Panc1 (cell line): ENCODE measurements at regions not wholly inside any gene's neighbourhood (a gene's known extent, or its start where the extent isn't known, plus 50 kb on each side); places are given as distances from the start of the nearest gene placed in this dataset.

ENCODE experiments used
- ATAC-seq: fragments of 200-7000 bp; cut with Tn5 transposase; 2 replicates; pipeline ENCODE4 v1.9.1; 2020; ENCODE audit warnings: mild to moderate bottlenecking, moderate library complexity
- BruUV-seq: library from RNA; stranded (reverse); fragments of 400-500 nt; replicated peaks from 2 replicates; lab custom pipeline; 2021; lab: Mats Ljungman, UMichigan
- CTCF ChIA-PET: fragments of 300-600 bp; sonication (Branson Sonifier 250); formaldehyde crosslinking; loops from one replicate; lab custom pipeline; 2022; ENCODE audit warnings: antibody characterized with exemption; lab: Charles Lee
- POLR2A ChIA-PET: fragments of 300-600 bp; sonication (Branson Sonifier 250); formaldehyde crosslinking; loops from one replicate; lab custom pipeline; 2022; ENCODE audit warnings: antibody characterized with exemption; lab: Charles Lee
- DNase-seq: peaks from one replicate; pipeline ENCODE4 v3.0.0-alpha.2; 2010; ENCODE audit warnings: low read depth, low spot score
- H3K27ac ChIP-seq: 2 replicates; pipeline ENCODE4 v1.5.1; 2011; ENCODE audit warnings: mild to moderate bottlenecking, low read length, inconsistent platforms
- H3K27me3 ChIP-seq: fragments of 200-500 bp; sonication (Bioruptor generic); 2 replicates; pipeline ENCODE4 v1.6.0; 2014; ENCODE audit warnings: low read length, inconsistent platforms; ENCODE audit not compliant: control insufficient read depth, insufficient read depth
- H3K36me3 ChIP-seq: fragments of 200-500 bp; sonication (Bioruptor generic); 2 replicates; pipeline ENCODE4 v1.5.1; 2014; ENCODE audit warnings: inconsistent platforms, mild to moderate bottlenecking, low read length, moderate library complexity; ENCODE audit not compliant: control insufficient read depth, insufficient read depth
- H3K4me1 ChIP-seq: 2 replicates; pipeline ENCODE4 v1.5.1; 2011; ENCODE audit warnings: inconsistent platforms, mild to moderate bottlenecking, low read length, moderate library complexity; ENCODE audit not compliant: control insufficient read depth, insufficient read depth
- H3K4me3 ChIP-seq, 2 experiments: 2 replicates each; pipeline ENCODE4 v1.5.1; 2011 to 2012; ENCODE audit warnings: low read depth in 2 of 2, low read length in 2 of 2, mild to moderate bottlenecking in 2 of 2, inconsistent platforms in 1 of 2, moderate library complexity in 1 of 2
- H3K9me3 ChIP-seq: fragments of 200-500 bp; sonication (Bioruptor generic); 2 replicates; pipeline ENCODE4 v1.5.1; 2014; ENCODE audit warnings: low read depth, mild to moderate bottlenecking, inconsistent platforms, low read length, moderate library complexity; ENCODE audit not compliant: control insufficient read depth, insufficient read depth
- POLR2AphosphoS5 ChIP-seq: IDR thresholded peaks from 2 replicates; pipeline ENCODE4 v1.6.1; 2012; ENCODE audit warnings: mild to moderate bottlenecking, low read depth, low read length, moderate library complexity
- SIN3A ChIP-seq: IDR thresholded peaks from 2 replicates; pipeline ENCODE4 v1.6.1; 2012; ENCODE audit warnings: low read depth, mild to moderate bottlenecking, low read length, moderate library complexity, borderline replicate concordance; ENCODE audit not compliant: insufficient read depth
- TCF7L2 ChIP-seq: IDR thresholded peaks from 2 replicates; pipeline ENCODE4 v1.6.1; 2011; ENCODE audit warnings: mild to moderate bottlenecking, low read depth, low read length, inconsistent platforms
- in situ Hi-C: cut with HindIII; loops from 2 replicates; pipeline ENCODE4 v1.10.0; 2016; ENCODE audit warnings: low sequenced_read_pairs, low pct_unique_long_range_greater_than_20kb
- intact Hi-C: fragments of 100-400 bp; cut with micrococcal nuclease; formaldehyde crosslinking; loops from one replicate; pipeline ENCODE4 v1.10.0; 2022; ENCODE audit not compliant: unreplicated experiment
- TF ChIP-seq, protein P1 (sequence below): fragments of 450-650 bp; IDR thresholded peaks from 2 replicates; pipeline ENCODE4 v1.5.1; 2017; ENCODE audit warnings: mild to moderate bottlenecking
- TF ChIP-seq, protein P2 (sequence below), 2 experiments: IDR thresholded peaks; 2 replicates each; pipeline ENCODE4 v1.6.1; 2011 to 2012; ENCODE audit warnings: low read depth in 2 of 2, control low read depth in 1 of 2, low read length in 1 of 2, mild to moderate bottlenecking in 1 of 2, moderate library complexity in 1 of 2; ENCODE audit not compliant: insufficient read depth in 1 of 2

DNA sequence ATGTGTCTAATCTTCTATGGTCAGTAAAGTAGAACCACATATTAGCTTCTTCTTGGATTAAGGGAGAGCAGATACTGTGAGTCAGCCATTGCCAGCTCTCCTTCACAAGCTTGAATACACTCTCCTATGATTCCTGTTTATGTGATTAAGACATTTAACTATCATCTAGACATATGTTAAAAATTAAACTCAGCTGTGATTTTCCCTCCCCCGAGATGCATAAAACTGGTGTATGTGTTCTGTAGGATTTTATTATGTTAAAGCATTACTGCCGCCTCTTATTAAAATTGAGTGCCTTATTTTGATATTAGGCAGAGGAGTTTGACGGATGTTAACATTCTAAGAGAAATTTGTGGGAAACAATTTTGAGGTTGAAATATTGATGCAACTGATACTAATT lies 114.6 kb downstream of the ACTBL2 start:
- Histone ChIP-seq H3K4me3 (no peak overlapping the region), H3K9me3 (no peaks in the 10 kb centered on the region), H3K27ac (no peak overlapping the region), H3K27me3 (no peaks in the 10 kb centered on the region), H3K4me1 (no peaks in the 10 kb centered on the region), H3K36me3 (no peaks in the 10 kb centered on the region)
- DNase-seq (no peak), ATAC-seq (no peak)
- no TSS peak for BruUV-seq
- POLR2A ChIA-PET: interaction anchor here (0.7 kb wide), 1 partner anchor 464 kb away, joined by 3 read pairs; no protein-coding TSS in a partner anchor
- CTCF ChIA-PET: no interaction called here
- TF ChIP-seq, protein P1, sequence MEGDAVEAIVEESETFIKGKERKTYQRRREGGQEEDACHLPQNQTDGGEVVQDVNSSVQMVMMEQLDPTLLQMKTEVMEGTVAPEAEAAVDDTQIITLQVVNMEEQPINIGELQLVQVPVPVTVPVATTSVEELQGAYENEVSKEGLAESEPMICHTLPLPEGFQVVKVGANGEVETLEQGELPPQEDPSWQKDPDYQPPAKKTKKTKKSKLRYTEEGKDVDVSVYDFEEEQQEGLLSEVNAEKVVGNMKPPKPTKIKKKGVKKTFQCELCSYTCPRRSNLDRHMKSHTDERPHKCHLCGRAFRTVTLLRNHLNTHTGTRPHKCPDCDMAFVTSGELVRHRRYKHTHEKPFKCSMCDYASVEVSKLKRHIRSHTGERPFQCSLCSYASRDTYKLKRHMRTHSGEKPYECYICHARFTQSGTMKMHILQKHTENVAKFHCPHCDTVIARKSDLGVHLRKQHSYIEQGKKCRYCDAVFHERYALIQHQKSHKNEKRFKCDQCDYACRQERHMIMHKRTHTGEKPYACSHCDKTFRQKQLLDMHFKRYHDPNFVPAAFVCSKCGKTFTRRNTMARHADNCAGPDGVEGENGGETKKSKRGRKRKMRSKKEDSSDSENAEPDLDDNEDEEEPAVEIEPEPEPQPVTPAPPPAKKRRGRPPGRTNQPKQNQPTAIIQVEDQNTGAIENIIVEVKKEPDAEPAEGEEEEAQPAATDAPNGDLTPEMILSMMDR: no peak
- no peak for TF ChIP-seq TCF7L2
- TF ChIP-seq POLR2AphosphoS5: no peak
- TF ChIP-seq, protein P2, sequence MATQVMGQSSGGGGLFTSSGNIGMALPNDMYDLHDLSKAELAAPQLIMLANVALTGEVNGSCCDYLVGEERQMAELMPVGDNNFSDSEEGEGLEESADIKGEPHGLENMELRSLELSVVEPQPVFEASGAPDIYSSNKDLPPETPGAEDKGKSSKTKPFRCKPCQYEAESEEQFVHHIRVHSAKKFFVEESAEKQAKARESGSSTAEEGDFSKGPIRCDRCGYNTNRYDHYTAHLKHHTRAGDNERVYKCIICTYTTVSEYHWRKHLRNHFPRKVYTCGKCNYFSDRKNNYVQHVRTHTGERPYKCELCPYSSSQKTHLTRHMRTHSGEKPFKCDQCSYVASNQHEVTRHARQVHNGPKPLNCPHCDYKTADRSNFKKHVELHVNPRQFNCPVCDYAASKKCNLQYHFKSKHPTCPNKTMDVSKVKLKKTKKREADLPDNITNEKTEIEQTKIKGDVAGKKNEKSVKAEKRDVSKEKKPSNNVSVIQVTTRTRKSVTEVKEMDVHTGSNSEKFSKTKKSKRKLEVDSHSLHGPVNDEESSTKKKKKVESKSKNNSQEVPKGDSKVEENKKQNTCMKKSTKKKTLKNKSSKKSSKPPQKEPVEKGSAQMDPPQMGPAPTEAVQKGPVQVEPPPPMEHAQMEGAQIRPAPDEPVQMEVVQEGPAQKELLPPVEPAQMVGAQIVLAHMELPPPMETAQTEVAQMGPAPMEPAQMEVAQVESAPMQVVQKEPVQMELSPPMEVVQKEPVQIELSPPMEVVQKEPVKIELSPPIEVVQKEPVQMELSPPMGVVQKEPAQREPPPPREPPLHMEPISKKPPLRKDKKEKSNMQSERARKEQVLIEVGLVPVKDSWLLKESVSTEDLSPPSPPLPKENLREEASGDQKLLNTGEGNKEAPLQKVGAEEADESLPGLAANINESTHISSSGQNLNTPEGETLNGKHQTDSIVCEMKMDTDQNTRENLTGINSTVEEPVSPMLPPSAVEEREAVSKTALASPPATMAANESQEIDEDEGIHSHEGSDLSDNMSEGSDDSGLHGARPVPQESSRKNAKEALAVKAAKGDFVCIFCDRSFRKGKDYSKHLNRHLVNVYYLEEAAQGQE (IDR thresholded peaks at IDR 0.05; ENCODE audit: insufficient read depth in 1 of 2, low read depth in 2 of 2, low read length in 1 of 2): no peak
- TF ChIP-seq SIN3A: no peak
- intact Hi-C loops (no loop called here), in situ Hi-C loops (no loop called here)

DNA sequence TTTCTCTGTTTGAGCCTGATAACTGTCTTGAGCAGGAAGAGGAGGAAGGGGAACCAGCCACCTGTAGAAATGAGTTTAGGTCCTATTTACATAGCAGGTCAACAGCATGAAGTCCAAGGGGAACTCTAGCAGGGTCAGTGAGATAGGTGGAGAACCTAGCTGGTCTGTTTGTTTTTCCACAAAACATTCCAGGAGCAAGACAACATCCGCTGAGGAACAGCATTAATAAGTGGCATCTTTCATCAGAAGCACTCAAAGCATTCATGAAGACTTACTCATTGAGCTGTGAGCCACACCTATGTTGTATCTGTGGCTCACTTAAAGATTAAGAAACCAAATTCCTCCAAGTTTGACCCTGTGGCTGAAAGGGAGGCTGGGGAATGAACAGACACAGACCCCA lies 115.9 kb downstream of the ACTBL2 start:
- peak; percentile 73 for DNase-seq
- no peaks in the 10 kb centered on the region for H3K27me3 ChIP-seq

More for the DNA sequence above, 115.9 kb downstream of the ACTBL2 start:
- ChIA-PET POLR2A (no interaction called here), CTCF (no interaction called here)
- intact Hi-C loops (no loop called here), in situ Hi-C loops (no loop called here)
- Histone ChIP-seq H3K4me3 (no peak overlapping the region), H3K9me3 (no peaks in the 10 kb centered on the region), H3K27ac (peak overlapping the region; percentile 44; the same call in 1 of the 2 replicates), H3K4me1 (no peaks in the 10 kb centered on the region), H3K36me3 (no peaks in the 10 kb centered on the region)
- TF ChIP-seq, protein P2 (IDR thresholded peaks at IDR 0.05; ENCODE audit: insufficient read depth in 1 of 2, low read depth in 2 of 2, low read length in 1 of 2): no peak
- no peak for TF ChIP-seq POLR2AphosphoS5
- TF ChIP-seq, protein P1: no peak
- no peak for TF ChIP-seq SIN3A
- TF ChIP-seq TCF7L2: no peak
- peak; percentile 86 for ATAC-seq
- BruUV-seq: no TSS peak
